C4-2B (cell line): ENCODE measurements at regions not wholly inside any gene's neighbourhood (a gene's known extent, or its start where the extent isn't known, plus 50 kb on each side); places are given as distances from the start of the nearest gene placed in this dataset.

ENCODE experiments used
- ZFX ChIP-seq: fragments of 450-650 bp; IDR thresholded peaks from 2 replicates; pipeline ENCODE4 v1.6.1; 2017
- TF ChIP-seq, protein P1 (sequence below): fragments of 450-650 bp; conservative IDR thresholded peaks from 2 replicates; pipeline ENCODE4 v1.5.1; 2017; ENCODE audit warnings: mild to moderate bottlenecking

- TF ChIP-seq, protein P1, sequence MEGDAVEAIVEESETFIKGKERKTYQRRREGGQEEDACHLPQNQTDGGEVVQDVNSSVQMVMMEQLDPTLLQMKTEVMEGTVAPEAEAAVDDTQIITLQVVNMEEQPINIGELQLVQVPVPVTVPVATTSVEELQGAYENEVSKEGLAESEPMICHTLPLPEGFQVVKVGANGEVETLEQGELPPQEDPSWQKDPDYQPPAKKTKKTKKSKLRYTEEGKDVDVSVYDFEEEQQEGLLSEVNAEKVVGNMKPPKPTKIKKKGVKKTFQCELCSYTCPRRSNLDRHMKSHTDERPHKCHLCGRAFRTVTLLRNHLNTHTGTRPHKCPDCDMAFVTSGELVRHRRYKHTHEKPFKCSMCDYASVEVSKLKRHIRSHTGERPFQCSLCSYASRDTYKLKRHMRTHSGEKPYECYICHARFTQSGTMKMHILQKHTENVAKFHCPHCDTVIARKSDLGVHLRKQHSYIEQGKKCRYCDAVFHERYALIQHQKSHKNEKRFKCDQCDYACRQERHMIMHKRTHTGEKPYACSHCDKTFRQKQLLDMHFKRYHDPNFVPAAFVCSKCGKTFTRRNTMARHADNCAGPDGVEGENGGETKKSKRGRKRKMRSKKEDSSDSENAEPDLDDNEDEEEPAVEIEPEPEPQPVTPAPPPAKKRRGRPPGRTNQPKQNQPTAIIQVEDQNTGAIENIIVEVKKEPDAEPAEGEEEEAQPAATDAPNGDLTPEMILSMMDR = no peak
- no peak for TF ChIP-seq ZFX
Measured at GRCh38 chr5:38202741-38203140, 55.6 kb upstream of the EGFLAM start.
